ENCODE measurements at regions not wholly inside any gene's neighbourhood (a gene's known extent, or its start where the extent isn't known, plus 50 kb on each side); places are given as distances from the start of the nearest gene placed in this dataset.

DNA sequence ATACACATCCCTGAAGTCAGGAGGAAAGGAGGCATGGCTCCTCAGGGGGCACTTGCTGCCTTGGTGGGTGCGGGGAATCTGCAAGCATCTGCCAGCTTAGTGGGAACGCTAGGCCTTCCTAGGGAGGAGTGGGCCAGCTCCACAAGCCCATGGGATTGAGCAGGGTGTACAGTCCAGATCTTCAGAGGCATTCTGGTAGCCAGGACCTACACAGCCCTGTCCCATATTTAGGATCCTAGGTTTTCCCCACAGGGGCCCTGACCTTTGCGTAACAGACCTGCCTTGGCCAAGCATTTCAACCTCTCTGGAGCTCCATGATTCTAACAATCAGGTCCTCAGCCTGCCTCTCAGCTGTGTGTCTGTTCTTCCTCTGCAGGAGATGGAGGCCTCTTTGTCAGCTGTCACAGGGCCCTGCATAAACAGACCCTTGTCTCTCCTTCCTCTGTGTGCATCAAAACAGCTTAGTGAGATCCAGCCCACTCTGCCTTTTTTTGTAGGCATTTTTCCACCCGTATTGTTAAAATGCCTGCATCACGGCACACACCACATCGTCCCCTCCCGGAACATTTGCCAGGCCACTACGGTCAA lies 140.2 kb upstream of the NDUFV2 start (continued):
- TF ChIP-seq MLLT10 (CRISPR knock-in tag; IDR thresholded peaks at IDR 0.05) (no peak), SP4 (CRISPR knock-in tag; IDR thresholded peaks at IDR 0.05) (0 out of 2 replicates have a peak, but pooled peaks have one; percentile 35), MYNN (CRISPR knock-in tag; IDR thresholded peaks at IDR 0.05; ENCODE audit: low read depth) (no peak), ZNF292 (CRISPR knock-in tag; IDR thresholded peaks at IDR 0.05; ENCODE audit: borderline replicate concordance, low read depth) (no peak), ZNF367 (CRISPR knock-in tag; IDR thresholded peaks at IDR 0.05; ENCODE audit: borderline replicate concordance) (no peak), XRCC5 (optimal IDR thresholded peaks at IDR 0.05; ENCODE audit: low read length) (peak; percentile 15), SRY (CRISPR knock-in tag; IDR thresholded peaks at IDR 0.05) (no peak), POGZ (CRISPR knock-in tag; IDR thresholded peaks at IDR 0.05) (no peak), ZNF558 (CRISPR knock-in tag; IDR thresholded peaks at IDR 0.05; ENCODE audit: borderline replicate concordance) (no peak), ATF7 (IDR thresholded peaks at IDR 0.05) (no peak), ATF7 (CRISPR knock-in tag; IDR thresholded peaks at IDR 0.05) (no peak), ZFP41 (CRISPR knock-in tag; IDR thresholded peaks at IDR 0.05; ENCODE audit: borderline replicate concordance) (no peak), EED (CRISPR knock-in tag; IDR thresholded peaks at IDR 0.05) (no peak), RBM22 (optimal IDR thresholded peaks at IDR 0.05; ENCODE audit: low read length) (no peak), ETV5 (CRISPR knock-in tag; IDR thresholded peaks at IDR 0.05; ENCODE audit: borderline replicate concordance) (no peak), CEBPB (IDR thresholded peaks at IDR 0.05; ENCODE audit: borderline replicate concordance, low read depth, low read length) (no peak), MTF1 (CRISPR knock-in tag; IDR thresholded peaks at IDR 0.05) (no peak), CENPX (CRISPR knock-in tag; IDR thresholded peaks at IDR 0.05) (no peak)
- TF ChIP-seq, protein P1, sequence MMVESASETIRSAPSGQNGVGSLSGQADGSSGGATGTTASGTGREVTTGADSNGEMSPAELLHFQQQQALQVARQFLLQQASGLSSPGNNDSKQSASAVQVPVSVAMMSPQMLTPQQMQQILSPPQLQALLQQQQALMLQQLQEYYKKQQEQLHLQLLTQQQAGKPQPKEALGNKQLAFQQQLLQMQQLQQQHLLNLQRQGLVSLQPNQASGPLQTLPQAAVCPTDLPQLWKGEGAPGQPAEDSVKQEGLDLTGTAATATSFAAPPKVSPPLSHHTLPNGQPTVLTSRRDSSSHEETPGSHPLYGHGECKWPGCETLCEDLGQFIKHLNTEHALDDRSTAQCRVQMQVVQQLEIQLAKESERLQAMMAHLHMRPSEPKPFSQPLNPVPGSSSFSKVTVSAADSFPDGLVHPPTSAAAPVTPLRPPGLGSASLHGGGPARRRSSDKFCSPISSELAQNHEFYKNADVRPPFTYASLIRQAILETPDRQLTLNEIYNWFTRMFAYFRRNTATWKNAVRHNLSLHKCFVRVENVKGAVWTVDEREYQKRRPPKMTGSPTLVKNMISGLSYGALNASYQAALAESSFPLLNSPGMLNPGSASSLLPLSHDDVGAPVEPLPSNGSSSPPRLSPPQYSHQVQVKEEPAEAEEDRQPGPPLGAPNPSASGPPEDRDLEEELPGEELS (CRISPR knock-in tag; IDR thresholded peaks at IDR 0.05) = no peak
- TF ChIP-seq, protein P2, sequence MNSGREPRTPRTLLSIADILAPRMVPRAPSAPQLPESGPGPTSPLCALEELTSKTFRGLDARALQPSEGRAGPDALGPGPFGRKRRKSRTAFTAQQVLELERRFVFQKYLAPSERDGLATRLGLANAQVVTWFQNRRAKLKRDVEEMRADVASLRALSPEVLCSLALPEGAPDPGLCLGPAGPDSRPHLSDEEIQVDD (CRISPR knock-in tag; IDR thresholded peaks at IDR 0.05; ENCODE audit: borderline replicate concordance) = no peak
- TF ChIP-seq, protein P3, sequence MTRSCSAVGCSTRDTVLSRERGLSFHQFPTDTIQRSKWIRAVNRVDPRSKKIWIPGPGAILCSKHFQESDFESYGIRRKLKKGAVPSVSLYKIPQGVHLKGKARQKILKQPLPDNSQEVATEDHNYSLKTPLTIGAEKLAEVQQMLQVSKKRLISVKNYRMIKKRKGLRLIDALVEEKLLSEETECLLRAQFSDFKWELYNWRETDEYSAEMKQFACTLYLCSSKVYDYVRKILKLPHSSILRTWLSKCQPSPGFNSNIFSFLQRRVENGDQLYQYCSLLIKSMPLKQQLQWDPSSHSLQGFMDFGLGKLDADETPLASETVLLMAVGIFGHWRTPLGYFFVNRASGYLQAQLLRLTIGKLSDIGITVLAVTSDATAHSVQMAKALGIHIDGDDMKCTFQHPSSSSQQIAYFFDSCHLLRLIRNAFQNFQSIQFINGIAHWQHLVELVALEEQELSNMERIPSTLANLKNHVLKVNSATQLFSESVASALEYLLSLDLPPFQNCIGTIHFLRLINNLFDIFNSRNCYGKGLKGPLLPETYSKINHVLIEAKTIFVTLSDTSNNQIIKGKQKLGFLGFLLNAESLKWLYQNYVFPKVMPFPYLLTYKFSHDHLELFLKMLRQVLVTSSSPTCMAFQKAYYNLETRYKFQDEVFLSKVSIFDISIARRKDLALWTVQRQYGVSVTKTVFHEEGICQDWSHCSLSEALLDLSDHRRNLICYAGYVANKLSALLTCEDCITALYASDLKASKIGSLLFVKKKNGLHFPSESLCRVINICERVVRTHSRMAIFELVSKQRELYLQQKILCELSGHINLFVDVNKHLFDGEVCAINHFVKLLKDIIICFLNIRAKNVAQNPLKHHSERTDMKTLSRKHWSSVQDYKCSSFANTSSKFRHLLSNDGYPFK (CRISPR knock-in tag; IDR thresholded peaks at IDR 0.05; ENCODE audit: borderline replicate concordance) = no peak
- TF ChIP-seq, protein P4, sequence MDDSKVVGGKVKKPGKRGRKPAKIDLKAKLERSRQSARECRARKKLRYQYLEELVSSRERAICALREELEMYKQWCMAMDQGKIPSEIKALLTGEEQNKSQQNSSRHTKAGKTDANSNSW (CRISPR knock-in tag; IDR thresholded peaks at IDR 0.05; ENCODE audit: borderline replicate concordance) = no peak
- TF ChIP-seq, protein P5, sequence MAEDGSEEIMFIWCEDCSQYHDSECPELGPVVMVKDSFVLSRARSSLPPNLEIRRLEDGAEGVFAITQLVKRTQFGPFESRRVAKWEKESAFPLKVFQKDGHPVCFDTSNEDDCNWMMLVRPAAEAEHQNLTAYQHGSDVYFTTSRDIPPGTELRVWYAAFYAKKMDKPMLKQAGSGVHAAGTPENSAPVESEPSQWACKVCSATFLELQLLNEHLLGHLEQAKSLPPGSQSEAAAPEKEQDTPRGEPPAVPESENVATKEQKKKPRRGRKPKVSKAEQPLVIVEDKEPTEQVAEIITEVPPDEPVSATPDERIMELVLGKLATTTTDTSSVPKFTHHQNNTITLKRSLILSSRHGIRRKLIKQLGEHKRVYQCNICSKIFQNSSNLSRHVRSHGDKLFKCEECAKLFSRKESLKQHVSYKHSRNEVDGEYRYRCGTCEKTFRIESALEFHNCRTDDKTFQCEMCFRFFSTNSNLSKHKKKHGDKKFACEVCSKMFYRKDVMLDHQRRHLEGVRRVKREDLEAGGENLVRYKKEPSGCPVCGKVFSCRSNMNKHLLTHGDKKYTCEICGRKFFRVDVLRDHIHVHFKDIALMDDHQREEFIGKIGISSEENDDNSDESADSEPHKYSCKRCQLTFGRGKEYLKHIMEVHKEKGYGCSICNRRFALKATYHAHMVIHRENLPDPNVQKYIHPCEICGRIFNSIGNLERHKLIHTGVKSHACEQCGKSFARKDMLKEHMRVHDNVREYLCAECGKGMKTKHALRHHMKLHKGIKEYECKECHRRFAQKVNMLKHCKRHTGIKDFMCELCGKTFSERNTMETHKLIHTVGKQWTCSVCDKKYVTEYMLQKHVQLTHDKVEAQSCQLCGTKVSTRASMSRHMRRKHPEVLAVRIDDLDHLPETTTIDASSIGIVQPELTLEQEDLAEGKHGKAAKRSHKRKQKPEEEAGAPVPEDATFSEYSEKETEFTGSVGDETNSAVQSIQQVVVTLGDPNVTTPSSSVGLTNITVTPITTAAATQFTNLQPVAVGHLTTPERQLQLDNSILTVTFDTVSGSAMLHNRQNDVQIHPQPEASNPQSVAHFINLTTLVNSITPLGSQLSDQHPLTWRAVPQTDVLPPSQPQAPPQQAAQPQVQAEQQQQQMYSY (CRISPR knock-in tag; IDR thresholded peaks at IDR 0.05) = no peak
